Esophagus muscularis mucosa (tissue), 4 donors: ENCODE measurements at regions not wholly inside any gene's neighbourhood (a gene's known extent, or its start where the extent isn't known, plus 50 kb on each side); places are given as distances from the start of the nearest gene placed in this dataset.

Experiments used
- DNase-seq: peaks from one replicate; pipeline ENCODE4 v3.0.0-alpha.2; 2017; ENCODE audit errors: extremely low spot score
- H3K27ac ChIP-seq, 4 donors: fragments of 200-600 bp; sonication (generic); replicated peaks in 1 of 4; 1 replicate in 3 of 4; 2 replicates in 1 of 4; pipeline ENCODE4 v1.5.1; 2016 to 2019; ENCODE audit warnings: mild to moderate bottlenecking in 1 of 4
- H3K27me3 ChIP-seq, 4 donors: fragments of 200-600 bp; sonication (generic); one replicate each; pipeline versions ENCODE4 v1.5.1 to v1.6.0; 2016 to 2019
- H3K36me3 ChIP-seq, 4 donors: fragments of 200-600 bp; sonication (generic); one replicate each; pipeline ENCODE4 v1.5.1; 2016 to 2019
- H3K4me1 ChIP-seq, 4 donors: fragments of 200-600 bp; sonication (generic); one replicate each; pipeline ENCODE4 v1.5.1; 2016 to 2019
- H3K4me3 ChIP-seq, 4 donors: fragments of 200-600 bp; sonication (generic); 1 replicate in 2 of 4; 2 replicates in 2 of 4; pipeline ENCODE4 v1.5.1; 2016 to 2019; ENCODE audit warnings: mild to moderate bottlenecking in 4 of 4, moderate library complexity in 1 of 4
- H3K9me3 ChIP-seq, 4 donors: fragments of 200-600 bp; sonication (generic); 1 replicate in 3 of 4; 2 replicates in 1 of 4; pipeline ENCODE4 v1.5.1; 2016 to 2019
- EP300 ChIP-seq: sonication (generic); formaldehyde crosslinking; IDR thresholded peaks from one replicate; pipeline ENCODE4 v1.6.1; 2017; ENCODE audit warnings: antibody characterized with exemption
- POLR2A ChIP-seq: fragments of 450-650 bp; IDR thresholded peaks from one replicate; pipeline ENCODE4 v1.6.1; 2017; ENCODE audit warnings: antibody characterized with exemption, moderate library complexity, mild to moderate bottlenecking, low read depth
- POLR2AphosphoS5 ChIP-seq, 2 donors: sonication (generic); formaldehyde crosslinking; IDR thresholded peaks; one replicate each; pipeline ENCODE4 v1.6.1; 2017; ENCODE audit warnings: antibody characterized with exemption in 2 of 2
- WGBS: methylation state at CpG from one replicate; pipeline ENCODE4 v1.1.5; 2018; 5-methylcytosine and 5-hydroxymethylcytosine counted together
- intact Hi-C: fragments of 100-400 bp; cut with DNase I; formaldehyde crosslinking; loops from one replicate; pipeline ENCODE4 v1.15.1; 2023
- TF ChIP-seq, protein P1 (sequence below), 3 experiments: fragments of 200-600 bp in 2 of 3; fragments of 450-650 bp in 1 of 3; sonication (generic) in 2 of 3; IDR thresholded peaks; one replicate each; pipeline ENCODE4 v1.5.1; 2017 to 2019; ENCODE audit warnings: antibody characterized with exemption in 3 of 3, mild to moderate bottlenecking in 2 of 3, moderate library complexity in 1 of 3

DNA sequence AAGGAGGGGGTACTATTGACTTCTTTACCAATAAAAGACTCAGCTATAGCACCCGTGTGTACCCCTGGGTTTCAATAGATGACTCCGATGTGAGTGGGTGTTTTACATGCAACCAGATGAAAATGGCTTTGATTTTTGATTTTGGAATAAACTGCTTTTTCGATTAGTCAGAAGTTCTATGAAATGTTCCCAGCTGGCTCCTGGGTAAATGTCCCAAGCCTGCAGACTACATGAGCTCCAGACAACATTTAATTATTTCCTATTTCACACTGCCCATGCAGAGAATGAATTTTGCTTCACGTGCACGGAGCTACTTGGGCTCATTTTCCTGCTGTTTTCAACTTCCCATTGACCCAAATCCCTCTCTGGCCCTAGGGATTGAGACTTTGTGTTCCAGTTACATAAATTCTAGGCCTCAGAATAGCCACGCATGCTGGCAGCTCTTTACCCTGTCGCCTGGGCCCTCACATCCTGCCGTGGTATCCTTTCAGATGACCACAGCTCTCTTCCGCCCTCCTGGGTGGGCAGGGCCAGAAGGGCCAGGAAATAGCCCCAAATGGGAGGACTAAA, 59.7 kb downstream of the GPR6 start:
- Histone ChIP-seq H3K27ac (no peak overlapping the region), H3K4me1 (peaks cover 0 to 11% (median 6%) of the 10 kb centered on the region in 4 donors), H3K4me3 (no peak overlapping the region), H3K27me3 (peaks cover 0 to 6% (median 0%) of the 10 kb centered on the region in 4 donors), H3K36me3 (no peaks in the 10 kb centered on the region), H3K9me3 (no peaks in the 10 kb centered on the region)
- TF ChIP-seq, protein P1, sequence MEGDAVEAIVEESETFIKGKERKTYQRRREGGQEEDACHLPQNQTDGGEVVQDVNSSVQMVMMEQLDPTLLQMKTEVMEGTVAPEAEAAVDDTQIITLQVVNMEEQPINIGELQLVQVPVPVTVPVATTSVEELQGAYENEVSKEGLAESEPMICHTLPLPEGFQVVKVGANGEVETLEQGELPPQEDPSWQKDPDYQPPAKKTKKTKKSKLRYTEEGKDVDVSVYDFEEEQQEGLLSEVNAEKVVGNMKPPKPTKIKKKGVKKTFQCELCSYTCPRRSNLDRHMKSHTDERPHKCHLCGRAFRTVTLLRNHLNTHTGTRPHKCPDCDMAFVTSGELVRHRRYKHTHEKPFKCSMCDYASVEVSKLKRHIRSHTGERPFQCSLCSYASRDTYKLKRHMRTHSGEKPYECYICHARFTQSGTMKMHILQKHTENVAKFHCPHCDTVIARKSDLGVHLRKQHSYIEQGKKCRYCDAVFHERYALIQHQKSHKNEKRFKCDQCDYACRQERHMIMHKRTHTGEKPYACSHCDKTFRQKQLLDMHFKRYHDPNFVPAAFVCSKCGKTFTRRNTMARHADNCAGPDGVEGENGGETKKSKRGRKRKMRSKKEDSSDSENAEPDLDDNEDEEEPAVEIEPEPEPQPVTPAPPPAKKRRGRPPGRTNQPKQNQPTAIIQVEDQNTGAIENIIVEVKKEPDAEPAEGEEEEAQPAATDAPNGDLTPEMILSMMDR (IDR thresholded peaks at IDR 0.05), result no peak
- no peak for TF ChIP-seq POLR2A
- no peak for TF ChIP-seq POLR2AphosphoS5 (IDR thresholded peaks at IDR 0.05)
- TF ChIP-seq EP300, result no peak
- peak; percentile 83 for DNase-seq
- 85% methylated on average over 9 of the region's 9 CpGs for WGBS
- intact Hi-C loops, result loop anchor here (2.0 kb wide), 1 partner anchor 333 kb away; no protein-coding TSS in a partner anchor

DNA sequence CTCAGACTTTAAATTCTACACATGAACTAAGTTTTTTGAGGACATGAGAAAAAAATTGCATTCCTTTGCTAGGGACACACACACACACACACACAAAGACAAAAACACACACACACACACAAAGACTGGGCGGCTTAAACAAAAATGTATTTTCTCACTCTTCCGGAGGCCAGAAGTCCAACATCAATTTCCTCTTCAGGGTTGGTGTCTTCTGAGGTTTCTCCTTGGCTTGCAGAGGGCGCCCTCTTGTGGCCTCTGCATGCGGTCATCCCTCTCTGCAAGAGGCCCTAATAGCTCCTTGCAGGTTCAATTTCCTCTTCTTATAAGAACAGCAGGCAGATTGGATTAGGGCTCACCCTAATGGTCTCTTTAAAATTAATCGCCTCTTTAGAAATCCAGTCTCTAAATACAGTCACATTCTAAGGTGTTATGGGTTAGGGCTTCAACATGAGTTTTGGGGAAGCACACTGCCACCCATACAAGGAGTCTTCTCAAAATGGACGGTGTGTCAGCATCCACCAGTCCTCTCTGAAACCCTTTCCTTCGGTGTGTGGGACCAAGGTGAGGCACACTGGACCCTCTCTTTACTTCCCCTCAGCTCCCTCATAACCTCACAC, 61.4 kb downstream of the GPR6 start:
- no peak for TF ChIP-seq POLR2A
- TF ChIP-seq EP300, result no peak
- TF ChIP-seq, protein P1 (IDR thresholded peaks at IDR 0.05), result peak; percentile 78 to 88 (median 83)
- TF ChIP-seq POLR2AphosphoS5 (IDR thresholded peaks at IDR 0.05), result no peak
- peaks cover 0 to 11% (median 6%) of the 10 kb centered on the region in 4 donors for H3K4me1 ChIP-seq
- H3K4me3 ChIP-seq, result peak overlapping the region; percentile 30 to 32 (median 30)
- H3K27ac ChIP-seq, result no peak overlapping the region
- intact Hi-C loops, result loop anchor here (2.0 kb wide), 1 partner anchor 335 kb away; no protein-coding TSS in a partner anchor
- DNase-seq, result peak; percentile 92
- H3K27me3 ChIP-seq, result no peaks in the 10 kb centered on the region
- 10% methylated on average over 7 of the region's 7 CpGs for WGBS
- no peaks in the 10 kb centered on the region for H3K36me3 ChIP-seq
- H3K9me3 ChIP-seq, result no peaks in the 10 kb centered on the region

DNA sequence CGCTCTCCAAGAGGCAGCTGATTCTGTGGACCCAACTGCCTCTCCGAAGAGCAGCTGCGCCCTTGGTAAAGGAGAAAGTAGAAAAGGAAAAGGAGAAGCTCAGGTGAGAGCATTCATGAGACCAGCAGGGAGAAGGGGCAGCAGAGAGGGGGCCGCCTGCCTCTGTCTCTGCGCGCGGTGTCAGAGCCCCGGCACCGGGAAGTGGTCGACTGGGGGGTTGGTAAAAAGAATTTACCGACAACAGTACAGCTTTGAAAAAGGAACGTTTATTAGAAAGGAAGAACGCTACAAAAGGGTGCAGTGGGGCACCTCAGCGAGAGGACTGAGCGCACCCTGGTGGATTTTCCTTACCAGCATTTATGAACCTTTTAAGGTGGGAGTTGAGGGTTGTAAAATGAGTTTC, 61.9 kb downstream of the GPR6 start:
- TF ChIP-seq POLR2A, result no peak
- TF ChIP-seq POLR2AphosphoS5 (IDR thresholded peaks at IDR 0.05), result no peak
- TF ChIP-seq, protein P1 (IDR thresholded peaks at IDR 0.05), result no peak
- no peak for TF ChIP-seq EP300
- intact Hi-C loops, result loop anchor here (2.0 to 10.0 kb wide), 3 partner anchors 335 to 508 kb away; no protein-coding TSS in a partner anchor
- Histone ChIP-seq H3K9me3 (no peaks in the 10 kb centered on the region), H3K27ac (no peak overlapping the region), H3K4me1 (peaks cover 0 to 11% (median 6%) of the 10 kb centered on the region in 4 donors), H3K27me3 (no peaks in the 10 kb centered on the region), H3K36me3 (no peaks in the 10 kb centered on the region), H3K4me3 (peak overlapping the region; percentile 30 to 32 (median 30))
- 28% methylated on average over 15 of the region's 15 CpGs for WGBS
- peak; percentile 91 for DNase-seq

DNA sequence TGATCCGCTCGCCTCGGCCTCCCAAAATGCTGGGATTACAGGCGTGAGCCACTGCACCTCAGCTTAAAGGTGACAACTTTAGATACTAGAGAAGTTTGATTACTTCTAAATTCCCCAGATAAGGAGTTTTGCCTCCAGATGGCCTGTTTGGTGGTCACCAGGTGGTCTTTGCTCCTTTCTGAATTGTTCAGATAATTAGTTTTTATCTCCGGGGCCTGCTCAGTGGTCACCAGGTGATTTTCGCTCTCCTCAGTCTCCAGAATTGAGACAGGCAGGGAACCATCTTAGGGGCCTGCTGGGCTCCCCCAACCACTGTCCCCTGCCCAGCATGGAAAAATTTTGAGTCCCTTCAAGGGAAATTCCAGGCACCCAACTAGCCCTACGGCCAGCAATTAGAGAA, 62.6 kb downstream of the GPR6 start:
- Histone ChIP-seq H3K9me3 (no peaks in the 10 kb centered on the region), H3K36me3 (no peaks in the 10 kb centered on the region), H3K27ac (no peak overlapping the region), H3K4me1 (peaks cover 0 to 11% (median 6%) of the 10 kb centered on the region in 4 donors), H3K27me3 (no peaks in the 10 kb centered on the region), H3K4me3 (no peak overlapping the region)
- intact Hi-C loops, result loop anchor here (5.0 to 10.0 kb wide), 2 partner anchors 354 to 508 kb away; no protein-coding TSS in a partner anchor
- no peak for TF ChIP-seq POLR2A
- TF ChIP-seq, protein P1 (IDR thresholded peaks at IDR 0.05), result no peak
- no peak for TF ChIP-seq POLR2AphosphoS5 (IDR thresholded peaks at IDR 0.05)
- TF ChIP-seq EP300, result no peak
- DNase-seq, result no peak
- WGBS, result 95% methylated on average over 7 of the region's 7 CpGs
